ENCODE measurements at regions not wholly inside any gene's neighbourhood (a gene's known extent, or its start where the extent isn't known, plus 50 kb on each side); places are given as distances from the start of the nearest gene placed in this dataset.

- TF ChIP-seq CTCF (IDR thresholded peaks at IDR 0.05) (no peak), SMC3 (IDR thresholded peaks at IDR 0.05; ENCODE audit: low read depth, low read length) (no peak), USF1 (IDR thresholded peaks at IDR 0.05; ENCODE audit: borderline replicate concordance, low read depth) (no peak), RXRA (IDR thresholded peaks at IDR 0.05; ENCODE audit: borderline replicate concordance, low read depth) (no peak), EP300 (IDR thresholded peaks at IDR 0.05; ENCODE audit: borderline replicate concordance in 1 of 2, low read depth in 1 of 2, low read length in 1 of 2) (no peak), USF2 (IDR thresholded peaks at IDR 0.05; ENCODE audit: borderline replicate concordance, low read depth, low read length) (no peak), MAX (IDR thresholded peaks at IDR 0.05; ENCODE audit: low read depth) (no peak), NRF1 (IDR thresholded peaks at IDR 0.05; ENCODE audit: low read depth, low read length) (no peak), ZBTB33 (IDR thresholded peaks at IDR 0.05; ENCODE audit: borderline replicate concordance, low read depth) (no peak), TCF12 (IDR thresholded peaks at IDR 0.05) (no peak), CHD2 (IDR thresholded peaks at IDR 0.05; ENCODE audit: low read length, partially characterized antibody) (no peak), REST (IDR thresholded peaks at IDR 0.05; ENCODE audit: low read depth, low read length) (no peak), TAF1 (IDR thresholded peaks at IDR 0.05; ENCODE audit: borderline replicate concordance, low read depth, low read length) (no peak), TEAD4 (IDR thresholded peaks at IDR 0.05; ENCODE audit: borderline replicate concordance, insufficient read depth) (no peak)
Measured at GRCh38 chr20:11714886-11715285, 202.8 kb upstream of the BTBD3 start.
